GM12873 (cell line): ENCODE measurements at regions not wholly inside any gene's neighbourhood (a gene's known extent, or its start where the extent isn't known, plus 50 kb on each side); places are given as distances from the start of the nearest gene placed in this dataset.

ENCODE experiments used
- CTCF ChIP-seq: IDR thresholded peaks from 2 replicates; pipeline ENCODE4 v1.5.1; 2012; ENCODE audit warnings: low read depth, mild to moderate bottlenecking, moderate library complexity, low read length, control low read depth; ENCODE audit not compliant: insufficient read depth; ENCODE audit errors: missing control alignments

- TF ChIP-seq CTCF: no peak
Measured at GRCh38 chr2:121142452-121142851, 142.6 kb downstream of the TFCP2L1 start.

GRCh38 chr2:121144111-121144510 is 140.9 kb downstream of the TFCP2L1 start:
- TF ChIP-seq CTCF: no peak

GRCh38 chr2:121146630-121147029 is 138.4 kb downstream of the TFCP2L1 start:
- no peak for TF ChIP-seq CTCF

GRCh38 chr2:121147766-121148165 is 137.2 kb downstream of the TFCP2L1 start:
- no peak for TF ChIP-seq CTCF

GRCh38 chr2:121148481-121148880 is 136.5 kb downstream of the TFCP2L1 start:
- TF ChIP-seq CTCF: no peak

- no peak for TF ChIP-seq CTCF
Measured at GRCh38 chr2:121149384-121149783, 135.6 kb downstream of the TFCP2L1 start.

GRCh38 chr2:121150126-121150525 is 134.9 kb downstream of the TFCP2L1 start:
- no peak for TF ChIP-seq CTCF
